ENCODE measurements at regions not wholly inside any gene's neighbourhood (a gene's known extent, or its start where the extent isn't known, plus 50 kb on each side); places are given as distances from the start of the nearest gene placed in this dataset.
"Not testable (repeated sequence)": the region's sequence is repeated elsewhere in the genome, so short reads cannot be mapped to it uniquely, and the experiment has no call there.

DNA sequence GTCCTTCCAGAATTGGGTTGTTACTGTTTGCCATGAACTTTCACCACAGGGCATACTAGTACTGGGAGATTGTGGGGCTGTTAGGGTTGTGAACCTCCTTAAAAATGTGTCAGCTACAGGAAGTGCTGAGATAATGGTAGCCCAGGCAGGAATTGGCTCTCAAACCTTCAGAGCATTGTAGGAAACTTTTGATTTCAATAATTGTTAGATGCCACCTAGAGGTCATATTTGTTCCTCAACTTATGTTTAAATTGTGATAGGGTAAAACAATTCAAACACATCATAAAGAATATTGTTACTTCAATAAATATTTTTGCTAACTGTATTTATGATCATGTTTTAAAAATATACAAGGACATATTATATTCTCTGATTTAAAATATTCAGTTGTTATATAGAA is 594.6 kb downstream of the ADCYAP1 start:
- DNase-seq = no peak

DNA sequence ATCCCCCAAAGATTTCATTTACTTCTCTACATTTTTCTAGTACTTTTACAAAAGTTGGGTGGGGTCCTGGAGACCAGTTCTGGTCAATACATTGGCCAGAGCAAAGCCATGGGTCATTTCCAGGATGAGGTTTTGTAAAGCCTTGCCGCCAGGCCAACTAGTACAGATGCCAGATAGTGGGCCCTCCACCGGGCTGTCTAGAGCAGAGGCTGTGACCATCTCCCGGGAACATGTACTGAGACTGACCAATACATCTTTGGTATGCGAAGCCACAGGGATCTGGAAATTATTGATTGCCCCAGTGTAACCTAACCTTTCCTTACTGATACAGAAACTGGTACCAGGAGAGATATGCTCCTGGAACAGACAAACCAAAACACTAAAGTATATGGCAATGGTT is 599.2 kb downstream of the ADCYAP1 start:
- DNase-seq = no peak

DNA sequence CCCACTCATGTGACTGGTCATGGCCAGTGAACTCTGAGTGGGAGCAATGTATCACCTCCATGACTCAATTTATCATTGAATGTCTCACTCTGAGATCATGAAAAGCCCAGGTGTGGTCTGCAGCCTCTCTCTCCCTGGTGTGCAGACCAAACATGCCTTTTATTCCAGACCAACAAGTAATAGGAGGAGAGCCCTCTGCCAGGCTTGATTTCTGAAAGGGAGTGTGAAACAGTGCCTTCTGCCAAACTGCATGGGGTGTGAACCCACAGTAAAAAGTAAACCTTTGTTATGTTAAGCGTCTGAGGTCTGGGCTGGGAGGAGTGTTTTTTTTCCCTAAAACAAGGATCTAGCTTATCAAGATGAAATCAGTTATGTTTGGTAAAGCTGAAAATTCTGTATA is 601.2 kb downstream of the ADCYAP1 start:
- no peak for DNase-seq

DNA sequence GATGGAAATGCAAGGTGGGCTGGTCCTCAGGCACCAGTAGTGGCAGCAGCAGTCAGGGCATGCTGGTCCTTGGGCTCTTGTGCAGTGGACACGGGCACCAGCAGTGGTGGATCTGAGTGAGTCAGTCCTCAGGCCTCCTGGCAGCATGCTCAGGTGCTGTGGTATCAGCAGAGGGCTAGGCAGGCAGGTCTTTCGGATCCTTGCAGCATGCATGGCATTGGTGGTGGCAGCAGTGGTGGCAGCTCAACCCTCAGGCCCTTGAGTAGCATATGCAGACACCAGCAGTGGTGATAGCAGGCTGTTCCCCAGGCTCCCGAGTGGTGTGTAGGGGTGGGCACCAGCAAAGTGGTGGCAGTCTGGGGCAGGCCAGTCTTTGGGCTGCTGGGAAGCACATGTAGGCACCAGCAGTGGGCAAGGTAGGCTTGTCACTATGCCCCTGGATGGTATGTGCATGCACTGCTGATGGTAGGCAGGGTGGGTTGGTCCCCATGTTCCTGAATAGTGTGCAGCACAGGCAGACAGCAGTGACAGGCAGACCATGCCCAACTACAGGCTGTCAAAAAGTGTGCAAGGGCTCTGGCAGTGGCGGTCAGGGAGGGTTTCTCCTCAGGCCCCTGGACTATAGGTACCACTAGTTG is 606.0 kb downstream of the ADCYAP1 start:
- no peak for DNase-seq

DNA sequence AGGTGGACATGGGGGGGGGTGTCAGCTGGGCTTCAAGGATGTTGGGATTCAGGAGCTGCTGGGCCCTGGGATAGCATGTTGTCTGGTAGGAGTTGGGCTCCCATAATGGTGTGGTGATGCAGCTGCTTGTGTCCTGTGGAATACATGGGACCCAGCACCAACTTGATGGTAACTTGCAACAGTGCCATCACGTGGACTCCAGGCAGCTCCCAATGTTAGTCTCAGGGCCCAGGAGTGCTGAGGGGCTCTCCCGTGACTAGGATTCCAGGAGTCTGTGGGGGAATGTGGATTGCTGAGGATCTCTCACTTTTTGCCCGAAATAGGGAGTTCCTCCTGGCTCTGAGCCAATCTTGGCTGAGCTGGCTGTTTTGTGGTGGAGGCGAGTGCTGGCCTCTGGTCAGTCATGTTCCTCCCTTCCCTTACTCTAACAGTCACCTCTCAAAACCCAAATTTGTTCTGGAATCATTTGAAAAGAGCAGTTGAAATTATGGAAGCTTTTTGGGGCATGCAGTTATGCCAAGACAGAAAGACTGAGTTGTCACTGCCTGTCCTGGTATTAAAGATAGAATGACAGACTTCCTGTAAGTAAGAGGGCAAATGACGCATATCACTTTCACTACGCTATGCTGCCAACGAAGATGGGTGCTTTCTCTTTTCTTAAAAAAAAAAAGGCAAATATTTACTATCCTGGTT is 607.1 kb downstream of the ADCYAP1 start:
- DNase-seq = no peak

DNA sequence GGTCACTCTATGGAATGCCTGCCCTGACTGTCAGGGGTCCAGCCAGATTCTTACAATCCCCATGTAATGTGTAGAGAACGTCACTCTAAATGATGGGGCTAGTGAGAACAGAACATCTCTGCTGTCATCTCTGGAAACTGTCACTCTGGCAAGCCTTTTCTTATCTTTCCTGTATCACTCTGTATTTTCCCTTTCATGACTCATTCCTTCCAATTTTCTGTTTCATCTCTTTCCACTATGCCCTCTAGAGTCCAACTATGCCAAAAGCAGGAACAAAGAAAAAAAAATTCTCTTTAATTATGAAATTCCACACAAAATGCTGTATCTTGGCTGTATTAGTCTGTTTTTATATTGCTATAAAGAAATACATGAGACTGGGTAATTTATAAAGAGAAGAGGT is 608.8 kb downstream of the ADCYAP1 start:
- DNase-seq = no peak

DNA sequence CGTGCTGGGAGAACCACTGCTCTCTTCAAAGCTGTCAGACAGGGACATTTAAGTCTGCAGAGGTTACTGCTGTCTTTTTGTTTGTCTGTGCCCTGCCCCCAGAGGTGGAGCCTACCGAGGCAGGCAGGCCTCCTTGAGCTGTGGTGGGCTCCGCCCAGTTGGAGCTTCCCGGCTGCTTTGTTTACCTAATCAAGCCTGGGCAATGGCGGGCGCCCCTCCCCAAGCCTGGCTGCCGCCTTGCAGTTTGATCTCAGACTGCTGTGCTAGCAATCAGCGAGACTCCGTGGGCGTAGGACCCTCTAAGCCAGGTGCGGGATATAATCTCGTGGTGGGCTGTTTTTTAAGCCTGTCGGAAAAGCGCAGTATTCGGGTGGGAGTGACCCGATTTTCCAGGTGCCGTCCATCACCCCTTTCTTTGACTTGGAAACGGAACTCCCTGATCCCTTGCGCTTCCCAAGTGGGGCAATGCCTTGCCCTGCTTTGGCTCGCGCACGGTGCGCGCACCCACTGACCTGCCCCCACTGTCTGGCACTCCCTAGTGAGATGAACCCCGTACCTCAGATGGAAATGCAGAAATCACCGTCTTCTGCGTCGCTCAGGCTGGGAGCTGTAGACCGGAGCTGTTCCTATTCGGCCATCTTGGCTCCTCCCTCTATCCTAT is 617.0 kb downstream of the ADCYAP1 start:
- DNase-seq = not testable (repeated sequence)

DNA sequence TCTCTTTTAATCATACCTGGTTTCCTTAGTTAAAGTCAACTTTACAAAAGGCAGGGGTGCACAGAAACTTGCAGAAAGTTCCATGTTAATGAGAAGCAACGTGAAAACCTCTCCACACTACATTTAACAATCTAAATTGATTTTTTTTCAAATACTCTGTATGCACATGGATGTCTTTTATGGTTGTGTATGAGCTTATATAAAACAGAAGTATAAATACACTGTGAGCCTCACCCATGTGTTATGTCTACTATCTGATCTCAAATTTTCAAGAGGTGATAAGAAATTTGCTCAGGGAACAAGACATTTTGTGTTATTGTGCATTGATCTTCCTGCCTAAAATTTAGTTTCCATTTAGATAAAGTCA is 617.6 kb downstream of the ADCYAP1 start:
- no peak for DNase-seq

DNA sequence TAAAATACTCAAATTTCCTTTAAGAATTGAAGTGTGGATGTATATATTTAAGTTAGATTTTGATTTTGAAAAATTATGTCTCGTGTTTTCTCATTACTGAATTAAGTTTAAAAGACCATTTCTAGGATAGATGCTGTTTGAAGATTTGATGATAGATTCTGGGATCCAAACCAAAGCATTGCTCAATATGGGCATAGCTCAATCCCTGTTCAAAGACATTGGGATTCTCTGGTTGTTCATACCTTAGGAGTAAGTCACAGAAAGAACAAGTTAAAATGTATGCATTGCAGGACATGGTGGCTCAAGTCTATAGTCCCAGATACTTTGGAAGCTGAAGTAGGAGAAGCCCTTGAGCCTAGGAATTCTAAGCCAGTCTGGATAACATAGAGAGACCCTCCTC is 622.3 kb downstream of the ADCYAP1 start:
- DNase-seq = no peak

DNA sequence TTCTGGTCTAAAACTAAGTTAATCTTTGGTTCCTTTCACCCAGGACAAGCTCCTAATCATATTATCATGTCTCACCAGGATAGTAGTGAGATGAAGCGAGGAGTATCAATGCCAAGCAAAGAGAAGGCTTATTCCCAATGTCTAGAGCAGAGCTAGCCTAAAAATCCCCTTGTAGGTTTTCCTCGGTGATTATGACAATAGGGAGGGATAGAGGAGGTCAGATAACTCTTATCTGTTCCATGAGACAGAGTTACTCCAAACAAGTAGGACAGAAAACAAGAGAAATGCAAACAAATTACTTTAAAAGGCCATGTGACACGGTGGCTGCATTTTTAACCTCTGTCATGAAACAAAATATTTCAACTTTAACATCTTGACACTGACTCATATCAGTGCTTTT is 623.1 kb downstream of the ADCYAP1 start:
- no peak for DNase-seq

DNA sequence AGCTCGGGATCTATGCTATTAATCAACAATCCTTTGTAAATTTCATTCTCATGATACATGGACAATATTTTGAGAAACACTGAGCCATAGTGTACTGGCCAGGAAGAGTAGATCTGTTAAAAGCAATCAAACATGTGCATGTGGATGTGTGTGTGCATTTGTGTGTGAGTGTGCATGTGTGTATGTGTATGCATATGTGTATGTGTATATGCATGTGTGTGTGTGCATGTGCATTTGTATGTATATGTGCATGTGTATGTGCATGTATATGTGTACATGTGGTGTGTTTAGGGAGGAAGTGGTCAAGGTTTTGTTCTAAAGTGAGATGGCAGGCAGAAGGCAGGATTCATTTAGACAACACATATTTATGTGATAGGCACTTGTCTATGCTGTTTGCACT is 623.8 kb downstream of the ADCYAP1 start:
- DNase-seq = no peak

DNA sequence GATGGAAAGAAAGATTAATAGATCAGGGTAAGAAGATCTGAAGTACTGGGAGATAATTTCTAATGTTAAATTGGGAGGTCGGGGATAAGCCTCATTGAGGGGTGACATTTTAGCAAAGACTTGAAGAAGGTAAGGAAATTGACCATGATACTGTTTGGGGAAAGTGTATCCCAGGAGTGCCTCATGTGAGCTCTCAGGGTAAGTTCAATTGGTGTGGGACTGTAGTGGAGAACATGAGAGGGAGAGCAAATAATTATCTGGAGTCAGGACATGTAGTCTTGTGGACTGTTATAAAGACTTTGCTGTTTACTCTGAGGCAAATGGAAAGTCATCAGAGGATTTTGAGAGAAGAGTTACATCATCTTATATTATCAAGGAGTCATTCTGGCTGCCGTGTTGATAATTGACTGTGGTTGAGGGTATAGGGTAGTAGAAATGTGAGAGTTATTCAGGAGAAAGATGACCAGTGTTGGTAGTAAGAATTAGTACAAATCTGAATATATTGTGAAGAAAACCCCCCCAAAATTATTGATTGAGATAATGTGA is 624.4 kb downstream of the ADCYAP1 start:
- DNase-seq = no peak

DNA sequence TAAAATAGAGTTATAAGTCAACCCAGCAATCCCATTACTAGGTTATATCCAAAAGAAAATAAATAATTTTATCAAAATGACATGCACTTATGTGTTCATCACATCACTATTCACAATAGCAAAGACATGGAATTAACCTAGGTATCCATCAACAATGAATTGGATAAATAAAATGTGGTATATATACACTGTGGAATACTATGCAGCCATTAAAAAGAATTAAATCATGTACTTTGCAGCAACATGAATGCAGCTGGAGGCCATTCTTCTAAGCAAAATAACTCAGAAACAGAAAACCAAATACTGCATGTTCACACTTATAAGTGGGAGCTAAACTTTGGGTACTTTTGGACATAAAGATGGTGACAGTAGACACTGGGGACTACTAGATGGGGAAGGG is 626.0 kb downstream of the ADCYAP1 start:
- DNase-seq = no peak

DNA sequence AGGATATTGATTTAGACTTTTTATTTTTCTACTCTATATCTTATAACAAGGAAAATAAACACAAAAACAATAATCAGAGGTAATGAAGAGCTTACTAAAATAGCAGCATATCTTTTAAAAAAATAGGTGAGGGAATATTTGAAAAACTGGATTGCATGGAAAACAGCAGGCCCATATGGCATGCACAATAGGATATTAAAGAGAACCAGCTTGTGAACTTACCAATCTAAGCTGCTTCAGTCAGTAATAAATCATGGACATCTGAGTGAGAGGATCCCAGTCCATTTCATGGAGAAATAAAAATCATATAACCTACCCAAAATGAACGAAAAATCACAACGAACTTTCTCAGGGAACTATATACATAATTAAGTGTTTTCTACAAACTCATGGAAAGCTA is 634.6 kb downstream of the ADCYAP1 start:
- no peak for DNase-seq

DNA sequence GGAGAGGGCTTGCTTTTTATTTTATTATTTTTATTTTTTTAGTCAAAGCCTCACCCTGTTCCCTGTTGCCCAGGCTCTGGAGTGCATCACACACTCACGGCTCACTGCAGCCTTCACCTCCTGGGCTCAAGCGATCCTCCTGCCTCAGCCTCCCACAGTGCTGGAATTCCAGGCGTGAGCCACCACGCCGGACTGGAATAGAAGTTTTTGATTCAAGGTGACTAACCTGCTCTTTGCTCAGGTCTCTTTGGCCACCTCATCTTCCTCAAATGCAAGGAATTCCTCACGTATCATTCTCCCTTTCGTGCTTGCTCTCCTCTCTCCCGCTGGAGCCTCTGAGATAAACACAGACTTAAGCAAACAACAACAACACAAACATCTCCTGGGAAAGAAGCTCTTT is 636.8 kb downstream of the ADCYAP1 start:
- no peak for DNase-seq

DNA sequence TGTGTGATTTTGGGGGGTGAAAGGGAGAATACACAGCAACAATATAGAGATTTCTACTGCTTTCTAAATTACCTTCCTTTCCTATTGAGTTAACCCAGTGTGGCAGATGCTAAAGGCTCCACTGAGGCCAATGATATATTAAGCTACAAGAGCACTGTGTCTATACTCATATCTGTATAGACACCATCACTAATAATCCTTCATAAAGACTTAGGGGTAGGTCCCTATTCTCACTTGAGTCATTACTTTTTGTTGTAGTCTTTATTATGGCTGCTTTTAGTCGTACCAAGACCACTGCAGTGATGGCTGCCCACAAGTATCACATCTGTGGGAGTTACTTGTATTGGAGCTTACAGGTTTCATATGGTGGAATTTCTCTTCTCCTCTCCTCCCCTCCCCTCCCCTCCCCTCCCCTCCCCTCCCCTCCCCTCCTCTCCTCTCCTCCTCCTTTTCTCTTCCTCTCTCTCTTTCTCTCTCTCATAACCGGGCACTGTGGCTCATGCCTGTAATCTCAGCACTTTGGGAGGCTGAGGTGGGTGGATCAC is 637.6 kb downstream of the ADCYAP1 start:
- DNase-seq = no peak

DNA sequence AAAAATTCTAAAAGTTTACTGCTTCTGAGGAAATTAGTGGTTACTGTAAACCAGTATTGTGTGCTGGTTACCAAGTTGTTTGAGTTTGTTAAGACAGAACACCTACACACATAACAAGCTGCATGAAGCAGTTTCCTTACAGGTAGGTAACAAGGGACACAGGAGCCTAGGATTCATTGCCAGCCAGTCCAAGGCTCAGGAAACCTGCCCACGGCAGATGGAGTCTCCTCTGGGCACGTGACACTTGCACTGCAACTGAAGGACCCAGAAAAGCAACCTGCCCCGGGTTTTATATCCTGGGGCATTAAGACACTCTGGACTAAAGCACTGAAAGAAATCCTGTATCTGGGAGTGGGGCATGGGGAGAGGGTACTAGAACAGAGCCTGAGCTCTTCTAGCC is 639.3 kb downstream of the ADCYAP1 start:
- no peak for DNase-seq

DNA sequence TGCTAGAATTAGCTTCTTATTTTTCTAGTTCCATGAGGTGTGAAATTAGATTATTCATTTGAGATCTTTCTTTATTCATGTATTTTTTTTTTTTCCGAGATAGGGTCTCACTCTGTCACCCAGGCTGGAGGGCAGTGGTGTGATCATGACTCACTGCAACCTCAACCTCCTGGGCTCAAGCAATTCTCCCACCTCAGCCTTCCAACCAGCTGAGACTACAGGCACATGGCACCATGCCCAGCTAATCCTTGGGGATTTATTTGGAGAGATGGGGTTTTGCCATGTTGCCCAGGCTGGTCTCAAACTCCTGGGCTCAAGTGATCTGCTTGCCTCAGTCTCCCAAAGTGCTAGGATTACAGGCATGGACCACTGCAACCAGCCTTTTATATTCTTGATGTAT is 653.0 kb downstream of the ADCYAP1 start:
- not testable (repeated sequence) for DNase-seq

DNA sequence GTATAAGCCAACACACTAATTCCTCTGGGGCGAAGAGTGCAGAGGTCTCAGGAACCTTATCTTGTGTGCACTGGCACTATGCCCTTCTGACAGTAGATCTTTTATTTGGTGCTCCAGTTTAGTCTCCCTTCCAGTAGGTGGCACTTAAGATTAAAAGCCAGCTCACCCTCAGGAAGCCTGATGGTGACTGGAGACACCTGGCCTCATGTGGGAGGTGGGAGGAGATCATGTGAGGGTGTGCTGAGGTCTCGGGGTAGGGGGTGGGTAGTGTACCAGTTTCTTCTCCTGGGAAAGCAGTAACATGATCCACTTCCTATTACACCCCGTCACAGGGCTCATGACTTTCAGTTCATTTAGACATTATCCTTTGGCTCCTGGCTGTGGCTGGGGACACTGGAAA is 654.9 kb downstream of the ADCYAP1 start:
- no peak for DNase-seq

DNA sequence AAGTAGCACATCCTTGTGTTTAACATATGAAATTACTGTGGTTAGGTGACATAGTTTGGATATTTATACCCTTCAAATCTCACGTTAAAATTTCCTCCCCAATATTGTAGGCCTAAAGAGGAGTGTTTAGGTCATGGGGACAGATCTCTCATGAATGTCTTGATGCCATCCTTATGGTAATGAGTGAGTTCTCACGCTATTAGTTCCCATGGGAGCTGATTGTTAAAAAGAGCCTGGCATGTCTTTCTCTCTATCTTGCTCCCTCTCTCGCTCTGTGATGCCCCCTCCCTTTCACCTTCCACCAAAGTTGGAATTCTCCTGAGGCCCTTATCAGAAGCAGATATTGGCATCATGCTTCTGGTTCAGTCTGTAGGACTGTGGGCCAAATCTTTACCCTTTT is 660.1 kb downstream of the ADCYAP1 start:
- no peak for DNase-seq

DNA sequence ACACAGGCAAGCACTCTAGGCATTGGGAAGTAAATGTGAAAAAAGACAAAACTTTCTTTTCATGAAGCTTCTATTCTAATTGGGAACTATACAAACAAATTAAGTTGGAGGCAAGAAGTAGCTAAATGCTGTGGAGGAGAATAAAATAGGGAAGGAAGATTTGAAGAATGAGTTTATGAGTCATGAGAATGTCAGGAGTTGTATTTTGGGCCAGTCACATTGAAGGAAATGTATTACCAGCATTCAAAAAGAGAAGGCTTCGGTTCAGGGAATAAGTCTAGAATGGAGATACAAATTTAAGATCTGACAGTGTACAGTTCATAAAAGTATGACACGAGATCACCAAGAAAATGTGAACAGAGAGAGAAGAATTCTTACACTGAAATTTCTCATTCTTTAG is 666.5 kb downstream of the ADCYAP1 start:
- DNase-seq = no peak

DNA sequence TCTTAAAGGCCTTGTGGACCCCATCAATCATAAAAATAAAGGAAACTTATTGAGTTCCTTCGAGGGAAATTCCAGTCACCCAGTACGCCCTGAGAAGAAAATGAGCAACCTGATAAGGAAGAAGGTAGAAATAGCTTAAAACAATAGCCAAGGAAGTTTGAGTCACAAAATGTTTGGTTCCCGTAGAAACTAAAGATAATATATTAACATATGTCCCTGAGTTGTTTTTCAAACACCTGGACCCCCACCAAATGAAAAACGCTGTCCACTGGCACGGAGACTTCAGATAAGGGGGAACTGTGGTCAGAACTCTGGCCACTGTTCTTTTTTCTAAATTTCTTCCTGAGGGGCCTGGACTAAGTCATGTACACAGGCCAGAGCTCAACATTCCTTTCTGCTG is 669.1 kb downstream of the ADCYAP1 start:
- no peak for DNase-seq

DNA sequence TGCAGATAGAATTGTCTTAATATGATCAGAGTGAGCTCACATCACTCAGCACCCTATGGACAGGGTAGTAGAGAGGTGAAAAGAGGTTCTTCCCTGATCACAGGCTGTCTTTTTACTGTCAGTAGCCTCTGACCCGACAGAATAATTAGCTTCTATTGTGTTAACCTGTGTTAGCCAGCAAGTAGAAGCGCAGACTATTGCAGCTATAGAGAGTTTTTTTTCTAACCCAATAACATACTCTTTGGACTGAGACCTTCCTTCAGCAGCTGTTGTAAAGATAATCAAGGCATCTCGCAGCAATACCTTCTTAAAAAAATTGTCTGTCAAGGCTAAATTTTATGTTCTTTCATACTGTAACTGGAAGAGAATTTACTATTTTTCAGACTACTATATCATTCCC is 670.4 kb downstream of the ADCYAP1 start:
- no peak for DNase-seq

DNA sequence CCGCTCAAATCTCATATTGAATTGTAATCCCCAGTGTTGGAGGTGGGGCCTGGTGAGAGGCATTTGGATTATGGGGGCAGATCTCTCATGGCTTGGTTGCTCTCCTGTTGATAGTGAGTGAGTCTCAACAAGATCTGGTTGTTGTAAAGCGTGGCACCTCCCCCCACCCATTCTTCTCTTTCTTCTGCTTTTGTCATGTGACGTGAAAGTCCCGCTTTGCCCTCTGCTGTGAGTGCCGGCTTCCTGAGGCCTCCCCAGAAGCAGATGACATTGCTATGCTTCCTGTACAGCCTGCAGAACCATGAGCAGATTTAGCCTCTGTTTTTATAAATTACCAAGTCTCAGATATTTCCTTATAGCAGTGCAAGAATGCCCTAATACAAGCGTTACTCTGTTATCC is 673.8 kb downstream of the ADCYAP1 start:
- DNase-seq = no peak
